ENCODE measurements at regions not wholly inside any gene's neighbourhood (a gene's known extent, or its start where the extent isn't known, plus 50 kb on each side); places are given as distances from the start of the nearest gene placed in this dataset.
"Not testable (repeated sequence)": the region's sequence is repeated elsewhere in the genome, so short reads cannot be mapped to it uniquely, and the experiment has no call there.

GRCh38 chr3:145197821-145198220, 963.2 kb downstream of the PLOD2 start:
- DNase-seq, result no peak

- DNase-seq, result no peak
These were observed 951.4 kb downstream of the PLOD2 start for GRCh38 chr3:145209561-145209960.

- no peak for DNase-seq
These were observed 941.4 kb downstream of the PLOD2 start for GRCh38 chr3:145219355-145220235.

GRCh38 chr3:145224886-145225285, 936.1 kb downstream of the PLOD2 start:
- no peak for DNase-seq

- no peak for DNase-seq
These were observed 917.1 kb downstream of the PLOD2 start for GRCh38 chr3:145243875-145244274.

- no peak for DNase-seq
These were observed 916.7 kb downstream of the PLOD2 start for GRCh38 chr3:145244327-145244726.

GRCh38 chr3:145246291-145246690, 914.7 kb downstream of the PLOD2 start:
- DNase-seq, result no peak

- no peak for DNase-seq
These were observed 912.1 kb downstream of the PLOD2 start for GRCh38 chr3:145248928-145249327.

GRCh38 chr3:145251311-145251710, 909.7 kb downstream of the PLOD2 start:
- DNase-seq, result no peak

GRCh38 chr3:145257967-145258366, 903.0 kb downstream of the PLOD2 start:
- not testable (repeated sequence) for DNase-seq

GRCh38 chr3:145259166-145259880, 901.7 kb downstream of the PLOD2 start:
- DNase-seq, result no peak

GRCh38 chr3:145263458-145263857, 897.5 kb downstream of the PLOD2 start:
- DNase-seq, result not testable (repeated sequence)

GRCh38 chr3:145266368-145266767, 894.6 kb downstream of the PLOD2 start:
- no peak for DNase-seq

- DNase-seq, result no peak
These were observed 891.9 kb downstream of the PLOD2 start for GRCh38 chr3:145269106-145269505.

GRCh38 chr3:145272684-145273083, 888.3 kb downstream of the PLOD2 start:
- no peak for DNase-seq

GRCh38 chr3:145282505-145282904, 878.5 kb downstream of the PLOD2 start:
- no peak for DNase-seq

GRCh38 chr3:145286937-145287336, 874.0 kb downstream of the PLOD2 start:
- no peak for DNase-seq

- DNase-seq, result no peak
These were observed 871.0 kb downstream of the PLOD2 start for GRCh38 chr3:145290010-145290409.

GRCh38 chr3:145294572-145294971, 866.4 kb downstream of the PLOD2 start:
- DNase-seq, result no peak

- no peak for DNase-seq
These were observed 853.7 kb downstream of the PLOD2 start for GRCh38 chr3:145307272-145307671.

- DNase-seq, result no peak
These were observed 847.2 kb downstream of the PLOD2 start for GRCh38 chr3:145313751-145314150.

GRCh38 chr3:145316253-145316652, 844.7 kb downstream of the PLOD2 start:
- DNase-seq, result not testable (repeated sequence)

- DNase-seq, result no peak
These were observed 834.3 kb downstream of the PLOD2 start for GRCh38 chr3:145326666-145327065.

GRCh38 chr3:145333427-145333826, 827.6 kb downstream of the PLOD2 start:
- DNase-seq, result not testable (repeated sequence)

Data from hippocampal formation (tissue), 2 donors.